ENCODE measurements at regions not wholly inside any gene's neighbourhood (a gene's known extent, or its start where the extent isn't known, plus 50 kb on each side); places are given as distances from the start of the nearest gene placed in this dataset.
"Not testable (repeated sequence)": the region's sequence is repeated elsewhere in the genome, so short reads cannot be mapped to it uniquely, and the experiment has no call there.

DNA sequence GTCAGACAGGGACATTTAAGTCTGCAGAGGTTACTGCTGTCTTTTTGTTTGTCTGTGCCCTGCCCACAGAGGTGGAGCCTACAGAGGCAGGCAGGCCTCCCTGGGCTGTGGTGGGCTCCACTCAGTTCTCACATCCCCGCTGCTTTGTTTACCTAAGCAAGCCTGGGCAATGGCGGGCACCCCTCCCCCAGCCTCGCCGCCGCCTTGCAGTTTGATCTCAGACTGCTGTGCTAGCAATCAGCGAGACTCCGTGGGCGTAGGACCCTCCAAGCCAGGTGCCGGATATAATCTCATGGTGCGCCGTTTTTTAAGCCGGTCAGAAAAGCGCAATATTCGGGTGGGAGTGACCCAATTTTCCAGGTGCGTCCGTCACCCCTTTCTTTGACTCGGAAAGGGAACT is 264.3 kb upstream of the KYNU start:
- not testable (repeated sequence) for TF ChIP-seq EZH2 (IDR thresholded peaks at IDR 0.05; ENCODE audit: borderline replicate concordance, low read depth, low read length, severe bottlenecking); POLR2A (IDR thresholded peaks at IDR 0.05; ENCODE audit: low read depth, low read length); POLR2AphosphoS5 (IDR thresholded peaks at IDR 0.05; ENCODE audit: insufficient read depth, low read depth, low read length)
- TF ChIP-seq, protein P1, sequence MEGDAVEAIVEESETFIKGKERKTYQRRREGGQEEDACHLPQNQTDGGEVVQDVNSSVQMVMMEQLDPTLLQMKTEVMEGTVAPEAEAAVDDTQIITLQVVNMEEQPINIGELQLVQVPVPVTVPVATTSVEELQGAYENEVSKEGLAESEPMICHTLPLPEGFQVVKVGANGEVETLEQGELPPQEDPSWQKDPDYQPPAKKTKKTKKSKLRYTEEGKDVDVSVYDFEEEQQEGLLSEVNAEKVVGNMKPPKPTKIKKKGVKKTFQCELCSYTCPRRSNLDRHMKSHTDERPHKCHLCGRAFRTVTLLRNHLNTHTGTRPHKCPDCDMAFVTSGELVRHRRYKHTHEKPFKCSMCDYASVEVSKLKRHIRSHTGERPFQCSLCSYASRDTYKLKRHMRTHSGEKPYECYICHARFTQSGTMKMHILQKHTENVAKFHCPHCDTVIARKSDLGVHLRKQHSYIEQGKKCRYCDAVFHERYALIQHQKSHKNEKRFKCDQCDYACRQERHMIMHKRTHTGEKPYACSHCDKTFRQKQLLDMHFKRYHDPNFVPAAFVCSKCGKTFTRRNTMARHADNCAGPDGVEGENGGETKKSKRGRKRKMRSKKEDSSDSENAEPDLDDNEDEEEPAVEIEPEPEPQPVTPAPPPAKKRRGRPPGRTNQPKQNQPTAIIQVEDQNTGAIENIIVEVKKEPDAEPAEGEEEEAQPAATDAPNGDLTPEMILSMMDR (IDR thresholded peaks at IDR 0.05; ENCODE audit: extremely low read depth in 1 of 2, insufficient read depth in 1 of 2, low read depth in 1 of 2, low read length in 2 of 2) = not testable (repeated sequence)

All from endothelial cell of umbilical vein (primary cell).